Amniotic stem cell (primary cell): ENCODE measurements at regions not wholly inside any gene's neighbourhood (a gene's known extent, or its start where the extent isn't known, plus 50 kb on each side); places are given as distances from the start of the nearest gene placed in this dataset.
"Not testable (repeated sequence)": the region's sequence is repeated elsewhere in the genome, so short reads cannot be mapped to it uniquely, and the experiment has no call there.

ENCODE experiments used
- DNase-seq: peaks from one replicate; lab custom pipeline; 2025; lab: John Stamatoyannopoulos, UW

DNA sequence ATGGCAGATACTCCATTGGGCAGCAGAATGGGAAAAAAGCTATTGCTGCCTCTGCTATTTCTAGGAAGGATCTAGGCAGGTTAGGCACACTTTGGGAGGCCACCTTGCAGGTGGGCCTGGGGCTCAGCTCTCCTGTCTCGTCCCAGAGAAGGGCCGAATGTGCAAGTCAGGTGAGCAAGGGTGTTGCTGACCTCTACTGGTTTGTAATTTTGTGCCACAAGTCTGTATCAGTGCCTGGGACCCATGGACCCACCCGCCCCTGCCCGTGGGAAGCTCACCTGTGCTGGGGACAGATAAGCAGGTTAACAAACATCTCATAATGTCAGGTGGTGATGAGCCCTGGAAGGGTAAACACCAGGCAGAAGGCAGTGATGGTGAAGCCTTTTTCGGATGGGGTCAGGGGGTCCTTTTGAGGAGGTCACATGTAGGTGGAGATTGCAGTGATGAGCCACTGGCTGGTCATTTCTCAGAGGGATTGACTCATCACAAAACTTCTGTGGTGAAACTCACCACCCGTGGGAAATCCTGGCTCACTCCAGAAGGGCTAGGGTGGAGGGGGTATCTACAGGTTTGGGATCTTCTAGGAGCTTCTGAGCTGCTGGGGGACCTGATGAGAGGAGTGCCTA lies 161.3 kb downstream of the KLF13 start:
- no peak for DNase-seq

DNA sequence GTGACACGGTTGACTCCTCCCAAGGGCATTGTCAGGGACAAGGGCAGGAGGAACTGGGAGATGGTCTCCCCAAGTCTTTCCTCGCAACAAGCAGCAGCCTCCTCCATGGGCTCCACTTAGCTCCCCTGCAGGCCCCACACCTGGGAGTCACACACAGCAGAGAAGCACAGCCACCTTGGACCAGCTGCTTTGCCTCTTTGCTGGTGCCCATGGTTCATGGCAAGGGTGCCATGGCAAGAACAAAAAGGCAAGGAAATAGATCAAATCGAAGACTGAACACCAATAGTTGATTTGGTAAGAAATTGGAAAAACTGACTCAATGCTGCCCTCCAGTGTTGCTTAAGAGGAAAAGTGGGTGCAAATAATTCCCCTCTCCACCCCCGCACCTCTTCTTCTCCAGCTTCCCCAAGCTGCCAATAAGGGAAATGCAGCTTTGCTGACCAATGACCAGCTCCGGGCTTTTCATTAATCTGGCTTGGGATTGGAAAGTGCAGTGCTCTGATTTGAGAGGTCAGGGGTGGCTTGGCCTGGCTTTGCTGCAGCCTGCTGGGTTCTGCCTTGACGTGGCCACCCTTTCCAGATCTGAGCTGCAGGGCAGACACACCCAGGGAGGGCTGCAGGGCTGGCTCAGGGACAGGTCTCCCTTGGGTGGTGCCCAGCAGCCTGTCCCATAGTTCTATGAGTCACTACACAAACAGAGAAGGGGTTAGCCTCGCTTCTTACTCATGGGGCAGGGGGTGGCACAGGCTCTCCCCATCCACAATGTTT lies 162.0 kb downstream of the KLF13 start:
- peak; percentile 74 for DNase-seq

DNA sequence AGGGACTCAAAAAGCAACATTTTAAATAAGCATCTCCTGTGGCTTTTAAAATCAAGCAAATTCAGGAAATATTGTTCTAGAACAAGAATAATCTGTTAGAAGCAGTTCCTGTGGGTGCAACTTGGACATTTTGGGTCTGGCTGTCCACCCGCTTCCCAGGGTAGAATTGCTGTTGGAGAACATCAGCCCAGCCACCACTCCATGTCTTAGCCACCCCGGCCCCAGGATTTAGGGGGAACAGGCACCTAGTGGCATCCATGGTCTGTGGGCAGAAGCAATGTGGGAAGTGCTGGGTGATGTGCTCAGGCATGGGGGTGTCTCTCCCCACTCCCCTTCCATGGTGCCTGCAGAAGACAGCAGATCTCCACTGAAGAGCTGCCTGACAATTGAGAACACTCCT lies 162.6 kb downstream of the KLF13 start:
- DNase-seq = no peak

DNA sequence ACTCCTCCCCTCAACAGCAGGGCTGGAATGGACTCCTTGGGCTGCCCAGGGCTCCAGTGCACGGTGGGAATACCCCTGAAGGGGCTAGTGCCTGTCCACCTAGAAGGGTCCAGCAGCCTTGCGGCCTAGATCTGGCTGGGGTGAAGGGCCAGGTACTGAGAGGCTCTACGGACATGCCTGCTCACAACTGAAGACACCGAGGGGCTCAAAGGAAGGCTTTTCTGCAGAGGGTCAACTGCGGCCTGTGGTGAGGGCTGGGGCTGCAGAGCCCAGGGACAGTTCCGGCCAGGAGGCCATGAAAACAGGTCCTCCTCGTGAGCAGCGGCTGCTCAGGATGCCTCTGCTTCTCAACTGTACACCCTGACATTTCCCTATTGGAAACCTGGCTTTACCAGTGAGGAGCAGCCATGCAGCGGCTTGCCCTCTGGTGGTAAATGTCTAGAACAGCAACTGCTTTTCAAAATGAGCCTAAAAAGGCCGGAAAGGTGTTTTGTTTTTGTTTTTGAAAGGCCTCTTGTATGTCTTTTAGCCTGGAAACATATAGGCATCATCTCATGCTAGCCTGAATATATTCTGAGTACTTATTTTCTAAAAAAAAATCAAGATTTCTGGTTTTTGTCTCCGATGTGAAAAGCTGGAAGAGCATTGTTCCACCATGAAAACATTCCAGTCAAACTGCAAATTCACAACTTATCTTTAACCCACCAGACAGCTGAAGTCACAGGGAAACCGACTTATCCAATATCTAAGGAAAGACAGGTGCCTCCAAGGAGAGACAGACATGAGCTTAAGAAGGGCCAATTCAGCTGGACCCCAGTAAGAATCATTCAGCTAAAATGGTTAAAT lies 163.4 kb downstream of the KLF13 start:
- DNase-seq = peak; percentile 44

DNA sequence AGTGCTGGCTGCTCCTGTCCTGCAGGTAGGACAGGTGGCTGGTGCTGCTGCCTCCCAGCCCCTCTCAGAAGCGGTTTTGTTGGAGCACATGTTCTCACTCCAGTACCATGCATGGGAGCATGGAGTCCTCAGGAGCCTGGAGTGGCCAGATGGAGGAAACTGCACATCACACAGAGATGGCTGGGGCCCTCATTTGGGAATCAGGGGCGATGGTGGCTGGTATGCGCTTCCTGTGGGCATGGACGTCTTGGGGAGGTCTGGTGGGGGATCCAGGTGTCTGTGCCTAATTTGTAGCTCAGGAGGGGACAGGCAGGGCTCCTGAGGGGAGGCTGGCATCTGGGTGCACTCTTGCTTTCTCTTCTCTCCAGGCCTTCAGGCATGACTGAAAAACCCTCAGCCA lies 168.2 kb downstream of the KLF13 start:
- no peak for DNase-seq

DNA sequence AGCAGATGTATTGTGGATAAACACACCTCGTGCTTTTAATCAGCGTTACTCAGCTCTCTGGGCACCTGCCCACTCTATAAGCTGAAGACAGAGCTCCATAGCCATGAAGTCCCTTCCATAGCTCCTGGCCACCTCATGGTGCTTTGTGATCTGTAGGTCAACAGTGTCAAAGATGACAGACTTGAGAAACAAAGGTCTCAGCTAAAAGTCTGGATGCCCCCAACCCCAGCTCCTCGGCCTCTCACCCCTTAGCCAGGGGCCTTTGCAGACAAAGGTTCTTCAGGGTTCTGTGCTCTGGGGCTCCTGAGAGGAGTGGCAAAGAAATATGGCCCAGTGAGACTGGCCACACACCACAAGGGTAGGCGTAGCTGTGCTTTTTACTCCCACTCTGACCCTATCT lies 168.6 kb downstream of the KLF13 start:
- no peak for DNase-seq

DNA sequence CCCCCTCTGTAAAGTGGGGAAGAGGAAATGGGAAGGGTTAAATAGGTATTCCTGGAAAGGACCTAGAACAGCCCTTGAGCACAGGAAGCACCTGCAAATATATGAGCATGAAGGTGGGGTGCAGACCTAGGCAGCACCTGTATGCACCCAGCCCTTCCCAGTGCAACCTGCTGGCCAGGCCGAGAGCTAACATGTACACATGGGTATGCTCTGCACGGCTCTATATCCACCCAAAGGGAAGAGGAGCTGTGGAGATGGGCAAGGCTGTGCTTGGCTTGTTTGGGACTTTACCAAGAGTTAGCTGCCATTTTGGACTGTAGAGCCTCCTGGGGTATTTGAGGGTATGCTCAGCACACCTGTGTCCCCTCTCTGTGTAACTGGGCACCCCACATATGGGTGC lies 171.2 kb downstream of the KLF13 start:
- DNase-seq = no peak

DNA sequence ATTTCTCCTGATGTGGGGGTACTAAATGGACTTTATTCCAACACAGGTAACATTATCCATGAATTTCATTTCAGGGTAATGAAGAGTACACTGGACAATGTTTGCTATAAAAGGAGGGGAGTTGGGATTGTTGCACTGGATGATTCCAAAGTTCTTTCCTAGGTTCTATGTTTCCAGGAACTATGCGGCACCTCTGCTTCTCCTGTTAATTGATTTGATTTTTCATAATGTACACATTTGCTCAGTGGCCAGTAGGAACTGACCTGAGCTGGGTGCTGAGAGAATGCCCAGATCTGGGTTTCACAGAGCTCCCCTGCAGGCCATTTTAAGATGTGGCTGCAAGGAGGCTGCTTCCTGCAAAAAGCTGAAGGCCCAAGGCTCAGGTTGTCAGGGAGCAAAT lies 171.7 kb downstream of the KLF13 start:
- DNase-seq = no peak

DNA sequence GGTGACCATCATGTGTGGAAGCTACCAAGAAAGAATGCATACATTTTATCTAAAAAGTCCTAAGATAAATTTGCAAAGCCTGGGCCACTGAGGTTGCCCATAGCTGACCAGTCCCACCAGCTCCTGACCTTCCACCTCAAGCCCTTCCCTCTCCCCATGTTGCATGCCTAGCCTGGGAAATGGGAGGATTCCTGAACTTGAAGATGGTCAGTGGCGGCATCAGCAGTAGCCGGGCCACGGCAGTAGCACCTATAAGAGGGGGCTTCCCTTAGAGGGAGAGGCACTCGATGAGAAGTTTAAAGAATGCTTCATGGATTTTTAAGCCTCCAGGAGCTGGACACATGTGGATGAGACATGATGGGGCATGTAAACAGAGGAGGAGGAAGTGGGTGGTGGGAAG lies 172.1 kb downstream of the KLF13 start:
- no peak for DNase-seq

DNA sequence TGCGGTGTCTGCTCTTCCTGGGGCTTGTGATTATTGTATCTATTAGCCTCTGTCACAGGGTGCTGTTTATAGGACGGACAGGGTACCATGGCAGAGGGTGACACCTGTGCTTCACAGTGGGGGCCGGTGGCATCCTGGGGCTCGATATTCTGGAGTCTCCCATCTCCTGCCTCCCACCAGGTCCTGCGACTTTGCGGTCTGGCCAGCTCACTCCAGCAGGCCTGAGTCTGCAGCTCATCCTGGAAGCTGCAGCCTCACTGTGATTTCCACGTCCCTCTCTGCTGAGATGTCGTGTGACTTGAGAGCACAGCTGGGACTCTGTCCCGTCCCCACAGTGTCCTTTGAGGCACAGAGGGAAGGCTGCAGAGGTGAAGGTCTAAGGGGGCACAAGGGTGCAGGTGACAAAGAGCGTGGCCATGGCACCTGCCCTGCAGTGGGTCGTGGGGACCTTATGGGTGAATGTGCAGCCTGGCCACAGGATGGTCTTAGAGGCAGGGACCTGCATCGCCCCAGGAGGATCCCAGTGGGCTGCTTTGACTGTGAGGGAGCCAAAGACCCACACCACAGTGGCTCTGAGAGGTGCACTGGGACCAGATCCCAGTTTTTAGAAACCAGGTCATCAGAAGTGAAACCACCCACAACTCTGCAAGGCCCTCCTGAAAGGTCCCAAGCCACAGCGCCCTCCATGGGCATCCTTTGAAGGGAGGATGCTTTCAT lies 172.8 kb downstream of the KLF13 start:
- DNase-seq = no peak

DNA sequence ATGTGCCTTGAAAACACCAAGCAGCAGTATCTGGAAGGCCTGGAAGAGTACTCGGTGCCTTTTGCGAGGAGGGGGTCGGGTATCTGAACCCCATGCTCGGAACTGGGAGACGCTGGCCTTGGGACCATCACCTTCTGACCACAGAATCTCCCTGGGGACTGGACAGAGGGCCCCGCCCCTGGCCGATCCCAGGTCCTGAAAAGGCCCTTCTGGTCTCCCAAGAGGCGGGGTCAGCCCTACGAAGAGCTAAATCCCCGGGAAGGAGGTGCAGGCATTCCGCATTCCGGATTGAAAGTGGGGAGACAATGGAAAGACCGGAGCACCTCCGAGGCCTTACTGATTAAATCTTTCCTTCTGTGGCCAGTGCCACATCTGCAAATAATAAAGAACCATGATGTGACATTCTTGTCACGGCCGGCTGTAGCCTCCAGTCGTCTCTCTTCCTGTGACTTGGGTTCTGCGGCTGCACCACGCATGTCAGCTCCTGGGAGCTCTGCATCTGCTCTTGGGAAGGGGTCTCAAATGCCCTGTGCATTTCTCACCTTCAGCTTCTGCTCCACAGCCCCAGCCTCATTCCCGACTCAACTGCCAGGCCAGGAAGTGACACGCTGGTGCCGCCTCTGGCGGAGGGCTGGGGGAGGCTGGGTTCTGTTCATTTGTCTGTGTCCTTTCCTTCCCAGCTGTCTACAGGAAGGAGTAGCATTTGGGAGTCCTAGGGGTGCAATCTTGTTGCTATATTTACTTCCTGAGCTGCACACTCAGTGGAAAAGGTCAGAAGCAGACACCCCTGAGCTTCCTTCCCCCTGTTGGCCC lies 173.5 kb downstream of the KLF13 start:
- no peak for DNase-seq

DNA sequence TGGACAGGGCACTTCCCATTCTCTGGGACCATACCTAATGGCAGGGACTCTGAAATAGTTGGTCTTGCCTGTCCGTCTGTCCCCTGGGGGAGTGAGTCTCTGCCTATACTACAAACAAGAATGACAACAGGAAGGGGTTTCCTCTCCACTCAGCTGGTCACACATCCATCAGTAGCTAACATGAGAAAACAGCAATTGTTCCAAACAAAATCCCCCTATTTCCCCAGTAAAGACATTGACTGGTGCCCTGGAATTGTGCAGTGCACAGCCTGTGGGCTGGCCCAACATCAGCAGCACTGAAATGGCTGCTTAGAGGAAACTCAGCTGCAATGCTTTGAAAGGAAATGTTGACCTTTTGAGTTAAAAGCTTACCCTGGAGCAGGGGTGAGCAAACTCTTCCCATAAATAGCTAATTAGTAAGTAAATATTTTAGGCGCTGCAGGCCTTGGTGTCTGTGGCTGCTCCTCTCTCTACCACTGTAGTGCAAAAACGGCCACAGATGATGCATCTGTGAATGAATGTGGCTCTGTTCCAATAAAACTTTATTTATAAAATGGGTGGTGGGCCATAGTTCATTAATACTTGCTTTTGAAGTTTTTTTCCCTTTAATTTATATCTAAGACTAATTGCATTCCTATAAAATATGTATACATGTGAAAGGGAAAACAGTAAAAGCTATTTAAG lies 174.3 kb downstream of the KLF13 start:
- no peak for DNase-seq

DNA sequence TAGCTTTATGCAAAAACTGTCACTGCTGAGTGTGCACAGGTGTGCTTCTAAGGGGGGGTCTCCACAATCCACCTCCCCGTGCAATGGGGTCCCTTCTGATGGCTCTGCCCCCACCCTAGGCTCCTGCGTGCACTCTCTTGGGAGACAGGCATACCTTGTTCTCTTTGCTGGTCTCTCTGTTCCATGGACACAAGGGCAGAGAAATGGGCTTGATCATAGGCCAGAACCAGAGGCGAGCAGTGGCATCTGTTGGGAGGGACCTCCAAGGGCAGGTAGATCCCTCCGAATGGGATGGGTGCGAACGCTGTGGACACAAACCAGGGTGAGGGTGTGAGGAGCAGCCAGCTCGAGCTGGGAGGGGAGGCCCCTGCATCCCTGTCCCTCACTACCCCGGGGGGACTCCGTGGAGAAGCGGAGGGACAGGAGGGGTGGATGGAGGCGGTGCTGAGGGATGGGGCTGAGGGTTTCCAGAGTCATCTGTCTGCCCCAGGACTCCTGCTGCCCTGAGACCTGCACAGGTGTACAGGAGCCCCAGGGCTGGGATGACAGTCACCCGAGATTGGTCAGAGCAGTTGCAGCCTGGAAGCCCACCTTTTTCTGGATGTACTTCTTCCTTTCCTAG lies 175.0 kb downstream of the KLF13 start:
- no peak for DNase-seq

DNA sequence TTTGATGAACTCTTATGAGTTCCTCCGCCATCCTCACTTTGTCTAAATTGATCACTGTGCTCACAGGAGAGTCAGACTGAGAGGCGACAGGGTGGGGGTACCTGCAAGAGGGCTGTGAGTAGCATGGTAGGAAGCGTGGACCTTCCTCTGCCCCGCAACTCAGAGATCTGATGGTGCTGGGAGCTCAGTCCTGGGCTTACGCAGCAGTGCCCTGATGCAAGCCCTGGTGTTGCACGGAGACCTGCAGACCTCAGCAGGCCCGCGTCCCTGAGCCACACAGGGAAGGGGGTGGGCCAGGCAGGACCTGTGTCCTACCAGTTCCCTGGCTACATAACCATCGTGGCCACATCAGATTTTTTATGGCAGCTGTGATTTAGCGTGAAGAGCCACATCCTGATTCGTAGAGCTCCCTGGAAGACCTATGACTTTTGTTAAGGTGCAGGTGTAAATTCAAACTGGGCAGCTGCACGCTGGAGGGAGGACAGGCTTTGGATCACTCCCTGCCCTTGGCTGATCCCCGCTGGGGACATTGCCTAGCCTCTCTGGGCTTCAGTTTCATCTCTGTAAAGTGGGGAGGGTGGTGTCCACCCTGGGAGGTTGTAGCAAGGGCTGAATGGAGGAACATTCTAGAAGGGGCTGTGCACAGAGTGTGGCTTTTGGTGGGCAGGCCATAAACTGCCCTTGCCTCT lies 176.1 kb downstream of the KLF13 start:
- DNase-seq = no peak

DNA sequence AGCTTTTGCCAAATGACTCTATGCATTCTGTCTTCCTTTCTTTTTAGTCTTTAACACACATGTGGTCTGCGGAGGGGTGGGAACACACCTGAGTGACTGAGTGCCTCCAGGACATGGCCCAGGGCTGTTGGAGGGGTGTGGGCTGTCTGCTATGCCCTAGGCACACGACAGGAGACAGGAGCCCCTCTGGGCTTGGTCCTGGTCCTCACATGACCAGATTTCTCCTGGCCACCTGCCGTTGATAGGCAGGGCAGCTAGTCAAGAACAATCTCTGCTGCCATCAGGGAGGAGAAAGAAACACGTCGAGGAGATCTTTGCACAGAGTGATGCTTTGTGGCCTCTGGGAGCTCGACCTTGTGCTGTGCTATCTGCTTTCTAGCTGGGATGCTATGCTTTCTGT lies 176.6 kb downstream of the KLF13 start:
- DNase-seq = no peak

DNA sequence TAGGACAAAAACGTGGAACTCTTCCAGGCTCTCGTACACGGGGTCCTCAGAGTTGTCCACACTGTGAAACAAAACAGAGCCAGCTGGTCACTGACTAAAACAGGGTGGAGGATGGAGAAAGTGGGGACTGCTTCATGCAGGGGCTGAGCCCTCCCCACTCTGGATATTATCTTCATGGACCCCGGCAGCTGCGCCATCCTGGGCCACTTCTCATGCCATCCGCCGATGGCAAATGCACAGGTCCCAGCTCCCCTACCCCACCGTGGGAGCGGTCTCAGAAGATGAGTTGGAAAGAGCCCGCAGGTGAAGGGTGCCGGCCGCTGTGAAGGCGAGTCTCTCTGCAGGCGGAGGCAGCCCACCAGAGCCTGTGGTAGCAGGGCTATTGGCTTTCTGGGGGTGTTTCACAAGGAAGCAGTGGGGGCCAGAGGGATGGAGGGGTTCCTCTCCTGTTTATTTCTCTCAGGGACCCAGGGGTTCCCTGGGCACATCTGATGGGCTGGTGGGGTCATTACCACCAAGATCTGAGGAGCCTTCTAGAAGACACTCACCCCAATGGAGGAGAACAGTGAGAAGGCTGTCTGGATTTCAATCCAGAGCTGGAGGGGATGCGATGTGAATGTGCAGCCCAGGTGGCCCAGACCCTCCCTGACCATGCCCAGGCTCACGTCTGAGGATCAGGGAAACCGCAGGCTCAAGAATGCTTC lies 177.3 kb downstream of the KLF13 start:
- no peak for DNase-seq

DNA sequence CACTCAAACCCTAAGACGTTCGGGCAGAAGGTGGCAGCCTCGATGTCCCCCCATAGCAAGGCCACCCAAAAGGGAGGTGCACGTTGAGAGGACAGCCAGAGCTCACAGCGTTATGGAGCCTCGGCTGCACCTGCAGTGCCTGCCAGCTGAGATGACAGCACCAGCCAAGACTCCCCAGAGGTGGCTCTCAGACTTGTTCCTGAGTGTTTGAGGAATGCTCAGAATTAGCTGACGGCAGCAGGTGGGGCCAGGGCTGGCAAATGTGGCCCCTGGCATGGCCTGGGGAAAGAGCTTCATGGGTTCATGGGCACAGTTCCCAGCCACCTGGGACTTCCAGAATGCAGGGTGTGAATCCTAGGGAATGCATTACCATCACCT lies 177.8 kb downstream of the KLF13 start:
- DNase-seq = no peak

DNA sequence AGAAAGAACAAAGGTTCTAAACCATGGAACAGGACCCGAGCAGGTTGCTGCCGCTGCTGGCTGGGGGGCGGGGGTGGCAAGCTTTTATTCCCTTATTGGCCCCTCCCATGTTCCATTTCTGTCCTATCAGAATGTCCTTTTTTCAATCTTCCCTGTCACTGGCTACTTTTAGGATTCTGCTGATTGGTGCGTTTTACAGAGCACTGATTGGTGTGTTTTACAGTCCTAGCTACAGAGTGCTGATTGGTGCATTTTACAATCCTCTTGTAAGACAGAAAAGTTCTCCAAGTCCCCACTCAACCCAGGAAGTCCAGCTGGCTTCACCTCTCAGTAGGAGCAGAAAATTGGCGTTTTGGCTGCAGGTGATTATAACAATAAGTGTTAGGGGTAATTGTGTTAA lies 180.9 kb downstream of the KLF13 start:
- DNase-seq = not testable (repeated sequence)

DNA sequence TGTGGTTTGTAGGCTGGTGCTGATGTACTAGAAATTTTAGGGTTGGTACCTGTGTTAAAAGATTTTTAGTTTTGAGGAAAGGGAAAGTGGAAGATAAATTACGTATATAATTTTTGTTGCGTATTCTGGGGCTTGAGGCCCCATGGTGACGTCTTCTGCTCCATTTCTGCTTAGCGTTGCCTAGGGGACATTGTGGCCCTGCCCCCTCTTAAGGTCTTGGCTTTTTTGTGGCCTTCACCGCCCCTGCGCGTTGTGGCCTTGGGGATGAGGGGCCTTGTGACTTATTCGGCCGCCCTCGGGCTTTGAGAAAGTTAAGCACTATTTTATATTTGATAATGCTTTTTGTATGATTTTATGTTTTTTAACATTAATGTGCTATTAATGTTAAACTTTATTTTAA lies 182.0 kb downstream of the KLF13 start:
- DNase-seq = no peak
